ENCODE measurements at regions not wholly inside any gene's neighbourhood (a gene's known extent, or its start where the extent isn't known, plus 50 kb on each side); places are given as distances from the start of the nearest gene placed in this dataset.
"Not testable (repeated sequence)": the region's sequence is repeated elsewhere in the genome, so short reads cannot be mapped to it uniquely, and the experiment has no call there.

DNA sequence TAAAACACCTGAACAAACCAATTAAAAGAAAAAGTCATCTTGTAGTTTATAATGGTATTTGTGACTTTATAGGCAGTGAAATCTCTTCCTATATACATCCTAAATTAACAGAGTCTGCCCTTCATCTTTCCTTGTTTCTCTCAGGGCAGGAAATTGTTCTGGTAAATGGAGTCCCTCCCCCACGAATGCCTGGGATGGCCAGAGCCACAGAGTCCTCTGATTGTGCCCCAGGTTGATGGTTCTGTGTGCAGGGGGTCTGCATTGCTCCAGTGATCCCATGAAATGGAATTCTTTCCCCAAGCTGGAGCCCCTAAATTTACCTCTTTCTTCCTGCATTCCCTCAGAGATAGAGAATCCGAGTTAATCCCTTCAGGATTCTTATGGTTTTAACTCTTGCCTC, 155.5 kb downstream of the MTX2 start:
- H3K4me3 ChIP-seq (ENCODE audit: low read depth in 1 of 3, low read length in 3 of 3), result no peak overlapping the region
- no peak for DNase-seq (ENCODE audit: low spot score)
- H3K36me3 ChIP-seq (ENCODE audit: control insufficient read depth in 4 of 4, insufficient read depth in 3 of 4, low read depth in 1 of 4, low read length in 3 of 4), result no peaks in the 10 kb centered on the region
- 52% methylated on average over 2 of the region's 2 CpGs for WGBS
- H3K27me3 ChIP-seq (ENCODE audit: control insufficient read depth in 4 of 4, insufficient read depth in 4 of 4, low read length in 3 of 4), result peaks cover 0 to 3% (median 0%) of the 10 kb centered on the region in 4 donors
- no peak overlapping the region for H3K27ac ChIP-seq (ENCODE audit: low read depth in 1 of 2, low read length in 2 of 2)
- H3K4me1 ChIP-seq (ENCODE audit: control insufficient read depth in 4 of 4, insufficient read depth in 4 of 4, low read length in 3 of 4), result no peaks in the 10 kb centered on the region
- no peaks in the 10 kb centered on the region for H3K9me3 ChIP-seq (ENCODE audit: control insufficient read depth in 4 of 4, low read length in 3 of 4)
- no peak for TF ChIP-seq RXRA (IDR thresholded peaks at IDR 0.05)
- TF ChIP-seq HNF4A (conservative IDR thresholded peaks at IDR 0.05), result no peak
- no peak for TF ChIP-seq SP1 (IDR thresholded peaks at IDR 0.05)
- no peak for TF ChIP-seq JUND (IDR thresholded peaks at IDR 0.05)
- TF ChIP-seq RAD21 (IDR thresholded peaks at IDR 0.05), result no peak
- no peak for TF ChIP-seq GABPA (IDR thresholded peaks at IDR 0.05 in 1 of 2, conservative IDR thresholded peaks at IDR 0.05 in 1 of 2)
- H3K9ac ChIP-seq (ENCODE audit: low read depth in 1 of 2, low read length in 2 of 2), result no peak overlapping the region

DNA sequence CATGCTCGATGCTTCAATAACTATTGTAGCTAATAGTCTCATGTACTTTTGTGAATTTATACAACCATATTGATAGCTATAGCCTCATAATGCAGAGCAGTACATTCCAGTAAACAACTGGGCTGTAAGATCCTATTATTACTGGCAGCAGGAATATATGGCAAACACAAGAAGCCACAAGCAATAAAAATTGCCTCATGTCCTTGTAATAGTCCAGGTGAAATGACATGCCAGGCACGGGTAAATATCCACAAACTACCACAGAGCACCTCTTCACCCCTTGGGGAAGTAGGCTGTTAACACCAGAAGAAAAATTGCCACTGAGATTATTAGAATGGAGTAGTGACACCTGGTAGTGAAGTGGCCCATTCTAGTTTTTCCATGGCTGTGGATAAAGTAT, 158.3 kb downstream of the MTX2 start:
- Histone ChIP-seq H3K27me3 (ENCODE audit: control insufficient read depth in 4 of 4, insufficient read depth in 4 of 4, low read length in 3 of 4) (peaks cover 0 to 2% (median 0%) of the 10 kb centered on the region in 4 donors), H3K4me1 (ENCODE audit: control insufficient read depth in 4 of 4, insufficient read depth in 4 of 4, low read length in 3 of 4) (no peaks in the 10 kb centered on the region), H3K4me3 (ENCODE audit: low read depth in 1 of 3, low read length in 3 of 3) (no peak overlapping the region), H3K9ac (ENCODE audit: low read depth in 1 of 2, low read length in 2 of 2) (no peak overlapping the region), H3K27ac (ENCODE audit: low read depth in 1 of 2, low read length in 2 of 2) (no peak overlapping the region), H3K36me3 (ENCODE audit: control insufficient read depth in 4 of 4, insufficient read depth in 3 of 4, low read depth in 1 of 4, low read length in 3 of 4) (no peaks in the 10 kb centered on the region), H3K9me3 (ENCODE audit: control insufficient read depth in 4 of 4, low read length in 3 of 4) (no peaks in the 10 kb centered on the region)
- no peak for DNase-seq (ENCODE audit: low spot score)
- WGBS, result 81% methylated on average over 2 of the region's 2 CpGs
- TF ChIP-seq JUND (IDR thresholded peaks at IDR 0.05) (no peak), RAD21 (IDR thresholded peaks at IDR 0.05) (no peak), YY1 (IDR thresholded peaks at IDR 0.05) (no peak), HNF4A (conservative IDR thresholded peaks at IDR 0.05) (no peak), FOXA1 (IDR thresholded peaks at IDR 0.05) (no peak), FOXA2 (IDR thresholded peaks at IDR 0.05) (no peak), GABPA (IDR thresholded peaks at IDR 0.05 in 1 of 2, conservative IDR thresholded peaks at IDR 0.05 in 1 of 2) (no peak), RXRA (IDR thresholded peaks at IDR 0.05) (no peak), TAF1 (conservative IDR thresholded peaks at IDR 0.05) (no peak), SP1 (IDR thresholded peaks at IDR 0.05) (no peak), NR2F2 (IDR thresholded peaks at IDR 0.05) (no peak), HNF4G (IDR thresholded peaks at IDR 0.05) (no peak), EGR1 (IDR thresholded peaks at IDR 0.05; ENCODE audit: low read depth in 2 of 2) (no peak)
- TF ChIP-seq, protein P1, sequence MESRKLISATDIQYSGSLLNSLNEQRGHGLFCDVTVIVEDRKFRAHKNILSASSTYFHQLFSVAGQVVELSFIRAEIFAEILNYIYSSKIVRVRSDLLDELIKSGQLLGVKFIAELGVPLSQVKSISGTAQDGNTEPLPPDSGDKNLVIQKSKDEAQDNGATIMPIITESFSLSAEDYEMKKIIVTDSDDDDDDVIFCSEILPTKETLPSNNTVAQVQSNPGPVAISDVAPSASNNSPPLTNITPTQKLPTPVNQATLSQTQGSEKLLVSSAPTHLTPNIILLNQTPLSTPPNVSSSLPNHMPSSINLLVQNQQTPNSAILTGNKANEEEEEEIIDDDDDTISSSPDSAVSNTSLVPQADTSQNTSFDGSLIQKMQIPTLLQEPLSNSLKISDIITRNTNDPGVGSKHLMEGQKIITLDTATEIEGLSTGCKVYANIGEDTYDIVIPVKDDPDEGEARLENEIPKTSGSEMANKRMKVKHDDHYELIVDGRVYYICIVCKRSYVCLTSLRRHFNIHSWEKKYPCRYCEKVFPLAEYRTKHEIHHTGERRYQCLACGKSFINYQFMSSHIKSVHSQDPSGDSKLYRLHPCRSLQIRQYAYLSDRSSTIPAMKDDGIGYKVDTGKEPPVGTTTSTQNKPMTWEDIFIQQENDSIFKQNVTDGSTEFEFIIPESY (IDR thresholded peaks at IDR 0.05), result no peak
- TF ChIP-seq, protein P2, sequence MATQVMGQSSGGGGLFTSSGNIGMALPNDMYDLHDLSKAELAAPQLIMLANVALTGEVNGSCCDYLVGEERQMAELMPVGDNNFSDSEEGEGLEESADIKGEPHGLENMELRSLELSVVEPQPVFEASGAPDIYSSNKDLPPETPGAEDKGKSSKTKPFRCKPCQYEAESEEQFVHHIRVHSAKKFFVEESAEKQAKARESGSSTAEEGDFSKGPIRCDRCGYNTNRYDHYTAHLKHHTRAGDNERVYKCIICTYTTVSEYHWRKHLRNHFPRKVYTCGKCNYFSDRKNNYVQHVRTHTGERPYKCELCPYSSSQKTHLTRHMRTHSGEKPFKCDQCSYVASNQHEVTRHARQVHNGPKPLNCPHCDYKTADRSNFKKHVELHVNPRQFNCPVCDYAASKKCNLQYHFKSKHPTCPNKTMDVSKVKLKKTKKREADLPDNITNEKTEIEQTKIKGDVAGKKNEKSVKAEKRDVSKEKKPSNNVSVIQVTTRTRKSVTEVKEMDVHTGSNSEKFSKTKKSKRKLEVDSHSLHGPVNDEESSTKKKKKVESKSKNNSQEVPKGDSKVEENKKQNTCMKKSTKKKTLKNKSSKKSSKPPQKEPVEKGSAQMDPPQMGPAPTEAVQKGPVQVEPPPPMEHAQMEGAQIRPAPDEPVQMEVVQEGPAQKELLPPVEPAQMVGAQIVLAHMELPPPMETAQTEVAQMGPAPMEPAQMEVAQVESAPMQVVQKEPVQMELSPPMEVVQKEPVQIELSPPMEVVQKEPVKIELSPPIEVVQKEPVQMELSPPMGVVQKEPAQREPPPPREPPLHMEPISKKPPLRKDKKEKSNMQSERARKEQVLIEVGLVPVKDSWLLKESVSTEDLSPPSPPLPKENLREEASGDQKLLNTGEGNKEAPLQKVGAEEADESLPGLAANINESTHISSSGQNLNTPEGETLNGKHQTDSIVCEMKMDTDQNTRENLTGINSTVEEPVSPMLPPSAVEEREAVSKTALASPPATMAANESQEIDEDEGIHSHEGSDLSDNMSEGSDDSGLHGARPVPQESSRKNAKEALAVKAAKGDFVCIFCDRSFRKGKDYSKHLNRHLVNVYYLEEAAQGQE (IDR thresholded peaks at IDR 0.05), result no peak
- TF ChIP-seq, protein P3, sequence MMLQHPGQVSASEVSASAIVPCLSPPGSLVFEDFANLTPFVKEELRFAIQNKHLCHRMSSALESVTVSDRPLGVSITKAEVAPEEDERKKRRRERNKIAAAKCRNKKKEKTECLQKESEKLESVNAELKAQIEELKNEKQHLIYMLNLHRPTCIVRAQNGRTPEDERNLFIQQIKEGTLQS (IDR thresholded peaks at IDR 0.05), result no peak
- TF ChIP-seq, protein P4, sequence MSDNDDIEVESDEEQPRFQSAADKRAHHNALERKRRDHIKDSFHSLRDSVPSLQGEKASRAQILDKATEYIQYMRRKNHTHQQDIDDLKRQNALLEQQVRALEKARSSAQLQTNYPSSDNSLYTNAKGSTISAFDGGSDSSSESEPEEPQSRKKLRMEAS (IDR thresholded peaks at IDR 0.05), result no peak
- TF ChIP-seq, protein P5, sequence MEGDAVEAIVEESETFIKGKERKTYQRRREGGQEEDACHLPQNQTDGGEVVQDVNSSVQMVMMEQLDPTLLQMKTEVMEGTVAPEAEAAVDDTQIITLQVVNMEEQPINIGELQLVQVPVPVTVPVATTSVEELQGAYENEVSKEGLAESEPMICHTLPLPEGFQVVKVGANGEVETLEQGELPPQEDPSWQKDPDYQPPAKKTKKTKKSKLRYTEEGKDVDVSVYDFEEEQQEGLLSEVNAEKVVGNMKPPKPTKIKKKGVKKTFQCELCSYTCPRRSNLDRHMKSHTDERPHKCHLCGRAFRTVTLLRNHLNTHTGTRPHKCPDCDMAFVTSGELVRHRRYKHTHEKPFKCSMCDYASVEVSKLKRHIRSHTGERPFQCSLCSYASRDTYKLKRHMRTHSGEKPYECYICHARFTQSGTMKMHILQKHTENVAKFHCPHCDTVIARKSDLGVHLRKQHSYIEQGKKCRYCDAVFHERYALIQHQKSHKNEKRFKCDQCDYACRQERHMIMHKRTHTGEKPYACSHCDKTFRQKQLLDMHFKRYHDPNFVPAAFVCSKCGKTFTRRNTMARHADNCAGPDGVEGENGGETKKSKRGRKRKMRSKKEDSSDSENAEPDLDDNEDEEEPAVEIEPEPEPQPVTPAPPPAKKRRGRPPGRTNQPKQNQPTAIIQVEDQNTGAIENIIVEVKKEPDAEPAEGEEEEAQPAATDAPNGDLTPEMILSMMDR (IDR thresholded peaks at IDR 0.05; ENCODE audit: low read depth, low read length, missing input control), result no peak

DNA sequence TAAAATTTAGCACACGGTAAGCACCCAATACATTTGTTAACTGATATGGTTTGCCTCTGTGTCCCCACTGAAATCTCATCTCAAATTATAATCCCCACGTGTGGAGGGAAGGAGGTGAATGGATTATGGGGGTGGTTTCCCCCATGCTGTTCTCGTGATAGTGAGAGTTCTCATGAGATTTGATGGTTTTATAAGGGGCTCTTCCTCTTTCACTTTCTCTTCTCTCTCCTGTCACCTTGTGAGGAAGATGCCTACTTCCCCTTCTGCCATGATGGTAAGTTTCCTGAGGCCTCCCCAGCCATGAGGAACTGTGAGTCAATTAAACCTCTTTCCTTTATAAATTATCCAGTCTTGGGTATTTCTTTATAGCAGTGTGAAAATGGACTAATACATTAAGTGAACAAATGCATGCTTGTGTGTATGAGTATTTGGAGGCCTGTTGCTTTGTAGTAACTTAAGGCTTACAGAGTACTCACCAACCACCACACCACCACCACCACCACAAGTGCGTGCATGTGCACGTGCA, 159.8 kb downstream of the MTX2 start:
- not testable (repeated sequence) for H3K4me1 ChIP-seq (ENCODE audit: control insufficient read depth in 4 of 4, insufficient read depth in 4 of 4, low read length in 3 of 4); DNase-seq (ENCODE audit: low spot score); H3K9ac ChIP-seq (ENCODE audit: low read depth in 1 of 2, low read length in 2 of 2); H3K9me3 ChIP-seq (ENCODE audit: control insufficient read depth in 4 of 4, low read length in 3 of 4); H3K4me3 ChIP-seq (ENCODE audit: low read depth in 1 of 3, low read length in 3 of 3); H3K36me3 ChIP-seq (ENCODE audit: control insufficient read depth in 4 of 4, insufficient read depth in 3 of 4, low read depth in 1 of 4, low read length in 3 of 4); H3K27ac ChIP-seq (ENCODE audit: low read depth in 1 of 2, low read length in 2 of 2); H3K27me3 ChIP-seq (ENCODE audit: control insufficient read depth in 4 of 4, insufficient read depth in 4 of 4, low read length in 3 of 4)
- 80% methylated on average over 5 of the region's 5 CpGs for WGBS
